PC-9 (cell line): ENCODE measurements at regions not wholly inside any gene's neighbourhood (a gene's known extent, or its start where the extent isn't known, plus 50 kb on each side); places are given as distances from the start of the nearest gene placed in this dataset.

ENCODE experiments used
- CTCF ChIP-seq: fragments of 200-600 bp; sonication (generic); conservative IDR thresholded peaks from 2 replicates; pipeline ENCODE4 v1.6.1; 2017; ENCODE audit warnings: mixed run types, antibody characterized with exemption, mild to moderate bottlenecking, moderate library complexity
- EZH2 ChIP-seq: fragments of 200-600 bp; sonication (generic); IDR thresholded peaks from 2 replicates; pipeline ENCODE4 v1.8.0; 2017; ENCODE audit warnings: antibody characterized with exemption, low read depth

DNA sequence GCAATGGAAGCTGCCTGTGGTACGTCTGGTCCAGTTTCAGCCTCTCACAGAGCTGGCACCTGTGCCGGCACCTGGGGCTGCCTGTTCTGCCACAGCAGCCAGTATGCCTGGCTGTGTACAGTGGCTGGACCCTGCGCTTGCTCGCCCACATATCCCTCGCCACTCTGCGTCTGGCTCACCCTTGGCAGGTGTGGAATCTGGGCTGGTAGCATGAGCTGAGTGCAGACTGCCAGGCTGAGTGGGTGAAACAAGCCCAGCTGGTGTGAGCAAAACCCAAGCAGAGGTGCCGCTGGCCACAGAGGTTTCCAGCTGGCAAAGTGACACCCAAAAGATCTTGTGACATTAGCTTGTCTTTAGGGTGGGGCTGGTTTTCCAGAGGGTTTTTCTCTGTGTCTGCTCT, 80.7 kb downstream of the ING1 start:
- TF ChIP-seq CTCF (no peak), EZH2 (no peak)
